H1 (cell line): ENCODE measurements at regions not wholly inside any gene's neighbourhood (a gene's known extent, or its start where the extent isn't known, plus 50 kb on each side); places are given as distances from the start of the nearest gene placed in this dataset.

ENCODE experiments used
- CTCF ChIA-PET: fragments of 300-600 bp; sonication (Branson Sonifier 250); formaldehyde crosslinking; loops from one replicate; lab custom pipeline; 2021; ENCODE audit not compliant: partially characterized antibody; lab: Charles Lee
- POLR2A ChIA-PET: fragments of 300-600 bp; sonication (Branson Sonifier 250); formaldehyde crosslinking; loops from one replicate; lab custom pipeline; 2021; ENCODE audit warnings: inconsistent platforms; ENCODE audit not compliant: partially characterized antibody; lab: Charles Lee
- DNase-seq, 2 experiments: peaks; one replicate each; pipeline versions ENCODE4 v3.0.0 to v3.0.0-alpha.2; 2010 to 2022; ENCODE audit warnings: low spot score in 2 of 2, low read depth in 1 of 2, mixed read lengths in 1 of 2
- FAIRE-seq: peaks from 2 replicates; lab custom pipeline; 2011; peaks lifted over from hg19 to GRCh38; lab: Jason Lieb, UNC
- H2AFZ ChIP-seq: 2 replicates; pipeline ENCODE4 v1.8.1; 2012; ENCODE audit warnings: low read length, inconsistent platforms
- H2AK5ac ChIP-seq: 2 replicates; pipeline ENCODE4 v1.6.1; 2013; ENCODE audit warnings: low read depth, low read length
- H2BK120ac ChIP-seq: replicated peaks from 2 replicates; pipeline ENCODE3; 2013; ENCODE audit warnings: low read depth, low read length, inconsistent platforms
- H2BK12ac ChIP-seq: 2 replicates; pipeline ENCODE4 v1.6.1; 2013; ENCODE audit warnings: low read depth, low read length
- H2BK15ac ChIP-seq: 2 replicates; pipeline ENCODE4 v1.6.1; 2013; ENCODE audit warnings: low read length
- H2BK20ac ChIP-seq: 2 replicates; pipeline ENCODE4 v1.6.1; 2013; ENCODE audit warnings: low read length
- H2BK5ac ChIP-seq: 2 replicates; pipeline ENCODE4 v1.6.1; 2013; ENCODE audit warnings: low read depth, low read length
- H3K14ac ChIP-seq: 2 replicates; pipeline ENCODE4 v1.6.1; 2013; ENCODE audit warnings: inconsistent platforms; ENCODE audit not compliant: insufficient read length
- H3K18ac ChIP-seq: 2 replicates; pipeline ENCODE4 v1.6.1; 2013; ENCODE audit warnings: low read length; ENCODE audit errors: extremely low read depth
- H3K23ac ChIP-seq: 2 replicates; pipeline ENCODE4 v1.6.1; 2013; ENCODE audit warnings: inconsistent platforms; ENCODE audit not compliant: insufficient read length
- H3K23me2 ChIP-seq: 2 replicates; pipeline ENCODE4 v1.6.1; 2013; ENCODE audit warnings: low read depth, low read length
- H3K27ac ChIP-seq: 2 replicates; pipeline ENCODE4 v1.6.1; 2011; ENCODE audit warnings: low read depth, low read length, inconsistent platforms
- H3K27me3 ChIP-seq, 4 experiments: replicated peaks in 1 of 4; 1 replicate in 1 of 4; 2 replicates in 3 of 4; pipeline versions ENCODE4 v1.6.1 to v1.8.1; 2011 to 2013; ENCODE audit warnings: low read length in 3 of 4, mild to moderate bottlenecking in 3 of 4, inconsistent platforms in 2 of 4, mixed read lengths in 2 of 4, moderate library complexity in 1 of 4; ENCODE audit not compliant: control insufficient read depth in 3 of 4, insufficient read depth in 3 of 4; ENCODE audit errors: extremely low read depth in 1 of 4
- H3K36me3 ChIP-seq, 4 experiments: 2 replicates each; pipeline versions ENCODE4 v1.6.1 to v1.8.1; 2011 to 2013; ENCODE audit warnings: mild to moderate bottlenecking in 4 of 4, low read length in 3 of 4, moderate library complexity in 2 of 4, control low read depth in 1 of 4, inconsistent platforms in 1 of 4; ENCODE audit not compliant: insufficient read depth in 4 of 4, control insufficient read depth in 2 of 4
- H3K4ac ChIP-seq: replicated peaks from 2 replicates; pipeline ENCODE3; 2013; ENCODE audit warnings: low read length, low read depth, mixed read lengths, inconsistent platforms; ENCODE audit not compliant: insufficient read length
- H3K4me1 ChIP-seq, 4 experiments: replicated peaks in 1 of 4; 1 replicate in 1 of 4; 2 replicates in 3 of 4; pipeline versions ENCODE4 v1.6.1 to v1.8.1; 2011 to 2013; ENCODE audit warnings: low read length in 3 of 4, inconsistent platforms in 2 of 4, mixed read lengths in 1 of 4; ENCODE audit not compliant: insufficient read depth in 4 of 4, control insufficient read depth in 3 of 4
- H3K4me2 ChIP-seq, 2 experiments: 2 replicates each; pipeline versions ENCODE4 v1.6.1 to v1.8.1; 2011 to 2013; ENCODE audit warnings: low read depth in 2 of 2, low read length in 2 of 2, control low read depth in 1 of 2, inconsistent platforms in 1 of 2, mild to moderate bottlenecking in 1 of 2; ENCODE audit not compliant: insufficient read depth in 1 of 2
- H3K4me3 ChIP-seq, 4 experiments: fragments of 200-600, 300-600 bp in 1 of 4; sonication (generic), shearing (Covaris generic), sonication (Bioruptor Twin) in 1 of 4; 2 replicates each; pipeline versions ENCODE4 v1.5.1 to v1.8.1; 2011 to 2016; ENCODE audit warnings: low read length in 4 of 4, low read depth in 3 of 4, control low read depth in 2 of 4, inconsistent platforms in 2 of 4, mild to moderate bottlenecking in 2 of 4, mixed read lengths in 1 of 4, moderate library complexity in 1 of 4; ENCODE audit not compliant: insufficient read depth in 2 of 4; ENCODE audit errors: extremely low read depth in 1 of 4
- H3K56ac ChIP-seq: replicated peaks from 2 replicates; pipeline ENCODE3; 2013; ENCODE audit warnings: low read depth, mild to moderate bottlenecking, mixed read lengths, low read length, inconsistent platforms; ENCODE audit not compliant: insufficient read length
- H3K79me1 ChIP-seq: 2 replicates; pipeline ENCODE4 v1.6.1; 2013; ENCODE audit warnings: low read depth, low read length, control low read depth
- H3K79me2 ChIP-seq, 2 experiments: 2 replicates each; pipeline versions ENCODE4 v1.6.1 to v1.8.1; 2012 to 2013; ENCODE audit warnings: low read length in 2 of 2, mild to moderate bottlenecking in 2 of 2, inconsistent platforms in 1 of 2; ENCODE audit not compliant: insufficient read depth in 2 of 2, control insufficient read depth in 1 of 2
- H3K9ac ChIP-seq, 4 experiments: replicated peaks in 1 of 4; 1 replicate in 1 of 4; 2 replicates in 3 of 4; pipeline versions ENCODE4 v1.6.1 to v1.8.1; 2011 to 2013; ENCODE audit warnings: low read depth in 3 of 4, low read length in 3 of 4, control low read depth in 2 of 4, mild to moderate bottlenecking in 2 of 4, moderate library complexity in 2 of 4, inconsistent platforms in 1 of 4; ENCODE audit errors: extremely low read depth in 1 of 4
- H3K9me3 ChIP-seq, 2 experiments: 2 replicates each; pipeline versions ENCODE4 v1.6.1 to v1.8.1; 2012 to 2013; ENCODE audit warnings: mild to moderate bottlenecking in 2 of 2, moderate library complexity in 2 of 2, control low read depth in 1 of 2, inconsistent platforms in 1 of 2, low read depth in 1 of 2, low read length in 1 of 2, mixed read lengths in 1 of 2; ENCODE audit not compliant: insufficient read depth in 2 of 2
- H4K20me1 ChIP-seq, 2 experiments: replicated peaks in 1 of 2; 2 replicates each; pipeline versions ENCODE3 to v1.8.1; 2011 to 2013; ENCODE audit warnings: inconsistent platforms in 2 of 2, low read length in 2 of 2, mild to moderate bottlenecking in 1 of 2; ENCODE audit not compliant: insufficient read depth in 2 of 2, control insufficient read depth in 1 of 2
- H4K5ac ChIP-seq: 2 replicates; pipeline ENCODE4 v1.6.1; 2013; ENCODE audit warnings: low read length, low read depth, mixed read lengths, inconsistent platforms; ENCODE audit not compliant: insufficient read length
- H4K8ac ChIP-seq: 2 replicates; pipeline ENCODE4 v1.8.0; 2013; ENCODE audit warnings: mild to moderate bottlenecking, moderate library complexity, low read length, inconsistent platforms; ENCODE audit not compliant: insufficient read depth; ENCODE audit errors: extremely low read depth
- H4K91ac ChIP-seq: replicated peaks from 2 replicates; pipeline ENCODE3; 2013; ENCODE audit warnings: low read length, mixed read lengths, inconsistent platforms; ENCODE audit not compliant: insufficient read length
- BCL11A ChIP-seq, 2 experiments: IDR thresholded peaks; one replicate each; pipeline ENCODE4 v1.6.1; 2011; ENCODE audit warnings: low read depth in 2 of 2, low read length in 2 of 2, mild to moderate bottlenecking in 2 of 2
- BRCA1 ChIP-seq: IDR thresholded peaks from 2 replicates; pipeline ENCODE4 v1.6.1; 2012; ENCODE audit warnings: low read depth, low read length, improper control_type of control experiment
- CBX5 ChIP-seq: fragments of 300-800, 300-1000 bp; sonication (generic); IDR thresholded peaks from 2 replicates; pipeline ENCODE4 v1.7.1; 2016; ENCODE audit warnings: antibody characterized with exemption, low read length, low read depth
- JUND ChIP-seq: IDR thresholded peaks from 2 replicates; pipeline ENCODE4 v1.6.1; 2011; ENCODE audit warnings: mild to moderate bottlenecking, improper control_type of control experiment, low read length
- POU5F1 ChIP-seq: IDR thresholded peaks from 2 replicates; pipeline ENCODE4 v1.6.1; 2011; ENCODE audit warnings: low read depth, mild to moderate bottlenecking, low read length, moderate library complexity
- SIN3A ChIP-seq, 2 experiments: IDR thresholded peaks in 1 of 2; conservative IDR thresholded peaks in 1 of 2; 2 replicates each; pipeline ENCODE4 v1.6.1; 2011 to 2012; ENCODE audit warnings: low read length in 2 of 2, improper control_type of control experiment in 1 of 2, low read depth in 1 of 2, mild to moderate bottlenecking in 1 of 2
- SIRT6 ChIP-seq: IDR thresholded peaks from one replicate; pipeline ENCODE4 v1.7.1; 2012; ENCODE audit warnings: low read length, inconsistent platforms
- SP1 ChIP-seq: IDR thresholded peaks from 2 replicates; pipeline ENCODE4 v1.6.1; 2011; ENCODE audit warnings: low read depth, low read length
- SP2 ChIP-seq: IDR thresholded peaks from 2 replicates; pipeline ENCODE4 v1.6.1; 2012; ENCODE audit warnings: mild to moderate bottlenecking, low read length, inconsistent platforms
- SUZ12 ChIP-seq: fragments of 200-600 bp; sonication (generic); IDR thresholded peaks from 2 replicates; pipeline ENCODE4 v1.6.1; 2012; ENCODE audit warnings: mild to moderate bottlenecking, inconsistent platforms, low read length, moderate library complexity, mixed read lengths
- TEAD4 ChIP-seq: IDR thresholded peaks from 2 replicates; pipeline ENCODE4 v1.6.1; 2012; ENCODE audit warnings: low read depth, low read length, inconsistent platforms, mixed read lengths
- YY1 ChIP-seq: IDR thresholded peaks from 2 replicates; pipeline ENCODE4 v1.6.1; 2011; ENCODE audit warnings: low read depth, mild to moderate bottlenecking, low read length
- WGBS, 2 experiments: shearing (Covaris generic) in 1 of 2; methylation state at CpG; one replicate each; pipeline versions ENCODE4 v1.1.6 to v1.1.7; 2013 to 2015; ENCODE audit warnings: low lambda C conversion rate in 2 of 2, mixed read lengths in 2 of 2, inconsistent platforms in 1 of 2, low coverage in 1 of 2, missing lambda C conversion rate in 1 of 2; ENCODE audit not compliant: insufficient replicate concordance in 2 of 2, insufficient coverage in 1 of 2, insufficient read length in 1 of 2; ENCODE audit errors: extremely low coverage in 1 of 2, missing lambda C conversion rate in 1 of 2; 5-methylcytosine and 5-hydroxymethylcytosine counted together
- TF ChIP-seq, protein P1 (sequence below), 3 experiments: IDR thresholded peaks; 1 replicate in 2 of 3; 2 replicates in 1 of 3; pipeline versions ENCODE4 v1.5.1 to v1.6.1; 2011; ENCODE audit warnings: low read length in 3 of 3, mild to moderate bottlenecking in 3 of 3, inconsistent platforms in 2 of 3, low read depth in 1 of 3, moderate library complexity in 1 of 3; ENCODE audit not compliant: insufficient read depth in 1 of 3; ENCODE audit errors: control extremely low read depth in 1 of 3

DNA sequence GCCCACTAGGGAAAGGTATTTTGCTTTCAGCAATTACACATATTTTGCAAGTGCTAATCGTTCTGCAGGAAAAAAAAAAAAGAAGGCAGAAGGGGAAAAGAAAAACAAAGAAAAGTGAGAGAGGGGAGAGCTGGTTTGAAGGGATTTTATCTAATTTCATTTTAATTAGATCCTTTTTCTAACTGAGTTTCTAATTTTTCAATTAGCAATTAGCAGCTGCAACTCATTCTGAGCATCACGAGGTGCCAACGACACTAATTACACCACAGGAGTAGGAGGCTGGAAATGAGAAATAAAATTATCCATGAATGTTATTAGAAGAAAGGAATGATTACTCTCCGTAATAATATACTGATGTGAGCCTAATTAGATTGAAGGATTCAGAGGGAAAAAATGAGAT is 481.0 kb upstream of the CAMK1G start:
- H3K9me3 ChIP-seq, result no peaks in the 10 kb centered on the region
- H3K4me2 ChIP-seq, result no peak overlapping the region
- WGBS, 2 experiments, result 85% methylated on average over 4 of the region's 4 CpGs; no CpG with 5 or more reads in 1 of the 2 experiments
- H4K20me1 ChIP-seq, result no peaks in the 10 kb centered on the region
- no peaks in the 10 kb centered on the region for H3K79me1 ChIP-seq
- no peak overlapping the region for H4K5ac ChIP-seq
- POLR2A ChIA-PET, result no interaction called here
- H2BK5ac ChIP-seq, result no peak overlapping the region
- no peak overlapping the region for H3K18ac ChIP-seq
- H3K79me2 ChIP-seq, result no peaks in the 10 kb centered on the region
- no peak overlapping the region for H3K4me3 ChIP-seq
- H2BK20ac ChIP-seq, result no peak overlapping the region
- H3K23me2 ChIP-seq, result no peaks in the 10 kb centered on the region
- peaks cover 2 to 11% (median 8%) of the 10 kb centered on the region in 4 experiments; a peak in 6 of 7 replicates for H3K4me1 ChIP-seq
- FAIRE-seq (no peak), DNase-seq (no peak)
- no peak overlapping the region for H2AK5ac ChIP-seq
- no peak overlapping the region for H3K14ac ChIP-seq
- no peak overlapping the region for H2AFZ ChIP-seq
- H4K91ac ChIP-seq, result no peak overlapping the region
- H3K36me3 ChIP-seq, result no peaks in the 10 kb centered on the region
- CTCF ChIA-PET, result interaction anchor here (1.7 to 3.0 kb wide), 3 partner anchors 9 to 88 kb away, joined by 5 to 12 read pairs (median 7); no protein-coding TSS in a partner anchor
- H2BK15ac ChIP-seq, result no peak overlapping the region
- no peak overlapping the region for H2BK120ac ChIP-seq
- no peaks in the 10 kb centered on the region for H3K27me3 ChIP-seq
- H3K9ac ChIP-seq, result no peak overlapping the region
- no peak overlapping the region for H3K23ac ChIP-seq
- no peak overlapping the region for H3K27ac ChIP-seq
- no peak overlapping the region for H3K4ac ChIP-seq
- H4K8ac ChIP-seq, result no peak overlapping the region
- no peak overlapping the region for H3K56ac ChIP-seq
- no peak overlapping the region for H2BK12ac ChIP-seq
- TF ChIP-seq BCL11A (IDR thresholded peaks at IDR 0.05; ENCODE audit: low read depth in 2 of 2, low read length in 2 of 2) (no peak), TEAD4 (no peak), POU5F1 (no peak), SP1 (no peak), SIN3A (conservative IDR thresholded peaks at IDR 0.05 in 1 of 2, IDR thresholded peaks at IDR 0.05 in 1 of 2; ENCODE audit: low read depth in 1 of 2, low read length in 2 of 2) (no peak), JUND (no peak), CBX5 (no peak), BRCA1 (no peak), SP2 (no peak), SUZ12 (no peak), SIRT6 (no peak), YY1 (no peak)
- TF ChIP-seq, protein P1, sequence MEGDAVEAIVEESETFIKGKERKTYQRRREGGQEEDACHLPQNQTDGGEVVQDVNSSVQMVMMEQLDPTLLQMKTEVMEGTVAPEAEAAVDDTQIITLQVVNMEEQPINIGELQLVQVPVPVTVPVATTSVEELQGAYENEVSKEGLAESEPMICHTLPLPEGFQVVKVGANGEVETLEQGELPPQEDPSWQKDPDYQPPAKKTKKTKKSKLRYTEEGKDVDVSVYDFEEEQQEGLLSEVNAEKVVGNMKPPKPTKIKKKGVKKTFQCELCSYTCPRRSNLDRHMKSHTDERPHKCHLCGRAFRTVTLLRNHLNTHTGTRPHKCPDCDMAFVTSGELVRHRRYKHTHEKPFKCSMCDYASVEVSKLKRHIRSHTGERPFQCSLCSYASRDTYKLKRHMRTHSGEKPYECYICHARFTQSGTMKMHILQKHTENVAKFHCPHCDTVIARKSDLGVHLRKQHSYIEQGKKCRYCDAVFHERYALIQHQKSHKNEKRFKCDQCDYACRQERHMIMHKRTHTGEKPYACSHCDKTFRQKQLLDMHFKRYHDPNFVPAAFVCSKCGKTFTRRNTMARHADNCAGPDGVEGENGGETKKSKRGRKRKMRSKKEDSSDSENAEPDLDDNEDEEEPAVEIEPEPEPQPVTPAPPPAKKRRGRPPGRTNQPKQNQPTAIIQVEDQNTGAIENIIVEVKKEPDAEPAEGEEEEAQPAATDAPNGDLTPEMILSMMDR (IDR thresholded peaks at IDR 0.05; ENCODE audit: control extremely low read depth in 1 of 3, insufficient read depth in 1 of 3, low read depth in 1 of 3, low read length in 3 of 3), result no peak
